Left kidney (tissue), 1 donor: ENCODE measurements at regions not wholly inside any gene's neighbourhood (a gene's known extent, or its start where the extent isn't known, plus 50 kb on each side); places are given as distances from the start of the nearest gene placed in this dataset.

Experiments
- DNase-seq: peaks from one replicate; pipeline ENCODE4 v3.0.0-alpha.2; 2013

DNA sequence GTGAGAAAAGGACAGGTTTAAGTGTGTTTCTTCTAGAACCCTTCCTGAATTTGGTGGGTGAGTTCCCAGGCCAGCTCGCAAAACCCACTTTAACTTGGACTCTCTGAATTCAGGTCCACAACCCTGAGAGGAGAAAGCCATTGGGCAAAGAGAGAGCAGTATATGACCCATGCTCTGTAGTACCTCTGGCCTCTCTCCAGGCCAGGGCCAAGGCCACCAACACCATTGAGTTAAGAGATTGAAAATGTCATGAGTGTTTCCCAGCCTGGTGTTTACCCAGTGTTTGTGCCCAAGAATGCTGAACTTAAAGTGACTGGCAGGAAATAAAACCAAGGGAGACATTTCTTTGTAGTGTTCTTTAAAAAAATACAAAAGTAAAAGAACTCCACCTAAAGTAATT, 410.4 kb upstream of the CDH5 start:
- DNase-seq, result no peak

GRCh38 chr16:65954446-65954845, 412.0 kb upstream of the CDH5 start:
- DNase-seq, result no peak

GRCh38 chr16:65950211-65950610, 416.3 kb upstream of the CDH5 start:
- DNase-seq, result no peak

GRCh38 chr16:65948361-65948760, 418.1 kb upstream of the CDH5 start:
- DNase-seq, result no peak

- DNase-seq, result no peak
Observed at GRCh38 chr16:65947951-65948350, 418.5 kb upstream of the CDH5 start.

- no peak for DNase-seq
Observed at GRCh38 chr16:65945493-65945892, 421.0 kb upstream of the CDH5 start.

- DNase-seq, result no peak
Observed at GRCh38 chr16:65944361-65944760, 422.1 kb upstream of the CDH5 start.

DNA sequence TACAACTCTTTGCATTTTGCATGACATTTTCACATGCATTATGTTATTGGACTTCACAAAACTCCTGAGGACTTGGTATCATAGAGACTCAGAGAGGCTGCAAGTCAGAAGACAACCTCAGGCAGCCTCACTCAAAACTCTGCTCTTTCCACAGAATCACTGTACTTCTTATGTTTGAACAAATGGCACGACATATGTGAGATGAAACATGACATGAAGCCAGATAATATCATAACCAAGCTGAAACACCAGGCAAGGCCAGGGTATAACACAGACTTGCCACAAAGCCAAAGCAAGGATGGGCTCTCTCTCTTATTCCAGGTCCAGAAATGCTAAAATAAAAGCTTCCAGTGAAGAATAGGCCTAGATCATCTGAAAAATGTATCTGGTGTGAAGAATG, 425.8 kb upstream of the CDH5 start:
- no peak for DNase-seq

GRCh38 chr16:65938083-65938482, 428.4 kb upstream of the CDH5 start:
- no peak for DNase-seq

- no peak for DNase-seq
Observed at GRCh38 chr16:65937455-65937854, 429.0 kb upstream of the CDH5 start.

DNA sequence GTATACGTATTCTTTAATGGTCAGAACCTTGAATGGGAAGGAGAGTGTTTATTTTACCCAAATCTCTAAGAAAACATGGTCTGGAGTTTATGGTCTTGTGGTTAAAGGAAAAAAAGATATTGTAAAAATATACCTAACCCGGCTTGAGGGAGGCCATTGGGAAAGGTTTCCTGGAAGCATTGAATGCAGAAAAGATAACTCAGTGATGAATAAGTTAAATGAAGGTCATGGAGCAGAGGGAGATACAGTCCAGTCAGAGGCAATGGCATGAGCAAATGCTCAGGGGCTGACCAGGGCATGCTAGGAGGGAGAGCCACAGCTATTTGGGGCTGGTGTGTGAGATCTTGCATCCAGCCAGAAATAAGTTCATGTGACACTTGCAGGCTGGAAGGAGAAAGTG, 430.4 kb upstream of the CDH5 start:
- no peak for DNase-seq

GRCh38 chr16:65934443-65934842, 432.0 kb upstream of the CDH5 start:
- DNase-seq, result no peak

DNA sequence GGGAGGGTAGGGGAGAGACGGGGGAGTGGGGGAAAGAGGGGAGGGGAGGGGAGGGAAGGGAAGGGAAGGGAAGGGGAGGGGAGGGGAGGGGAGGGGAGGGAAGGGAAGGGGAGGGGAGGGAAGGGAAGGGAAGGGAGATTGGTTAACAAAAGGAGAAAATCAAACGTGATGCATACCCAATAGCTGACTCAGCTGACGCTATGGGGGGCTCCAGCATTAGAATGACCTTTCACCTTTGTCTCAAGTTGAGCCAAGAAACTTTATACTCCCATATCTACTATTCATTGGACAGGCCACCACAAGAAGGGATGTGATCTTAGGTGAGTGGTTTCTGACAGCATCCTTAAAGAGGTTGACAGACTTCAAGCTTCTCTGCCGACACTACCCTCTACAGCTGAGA, 432.8 kb upstream of the CDH5 start:
- no peak for DNase-seq

DNA sequence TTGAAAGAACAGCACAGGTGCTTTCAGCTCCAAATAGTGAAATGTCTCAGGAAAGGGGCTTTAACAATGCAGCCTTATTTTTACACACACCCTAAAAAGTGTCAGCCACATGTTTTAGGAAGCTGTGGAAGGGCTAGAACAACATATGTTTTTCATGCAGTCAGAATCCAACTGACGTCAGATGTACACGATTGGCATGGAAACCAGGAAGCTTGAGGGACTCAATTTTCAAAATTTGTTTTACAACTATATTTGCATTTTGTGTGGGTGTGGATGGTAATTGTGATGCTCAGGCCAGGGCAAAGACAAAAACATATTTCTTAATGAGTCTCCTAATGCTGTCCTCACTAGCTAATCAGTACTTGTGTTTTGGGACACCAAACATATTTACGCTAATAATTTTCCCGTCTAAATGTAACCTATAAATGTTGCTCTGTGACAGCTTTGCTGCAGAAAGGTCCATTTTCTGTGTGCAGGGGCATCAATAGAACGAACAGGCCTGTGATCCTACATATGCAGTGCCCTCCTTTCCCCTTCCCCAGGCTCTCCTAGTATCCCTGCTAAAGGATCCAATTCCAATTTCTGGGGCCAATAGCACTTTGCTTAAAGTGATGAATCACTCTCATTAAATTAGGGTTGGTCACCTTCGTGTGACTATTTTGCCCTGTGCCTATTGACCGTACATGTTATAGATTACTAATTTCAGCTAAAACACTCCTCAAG, 434.0 kb upstream of the CDH5 start:
- no peak for DNase-seq

DNA sequence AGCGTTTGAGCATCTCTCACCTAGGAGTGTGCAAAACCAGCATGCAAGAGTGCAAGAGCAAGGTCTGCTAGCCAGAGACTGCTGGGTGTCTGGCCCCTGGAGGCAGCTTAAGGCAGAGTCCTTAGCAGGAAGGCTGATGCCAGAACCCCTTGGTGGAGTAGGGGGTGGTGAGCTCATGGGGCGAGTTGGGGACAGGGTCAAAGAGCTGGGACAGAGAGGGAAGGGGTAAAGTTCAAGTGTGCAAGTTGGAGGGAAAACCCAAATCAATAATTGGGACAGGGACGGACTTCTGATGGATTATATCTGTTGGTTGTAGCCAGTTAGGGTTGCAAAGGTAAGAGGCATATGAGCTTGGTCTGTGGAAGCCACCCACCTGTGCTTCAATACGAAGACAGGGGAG, 443.6 kb upstream of the CDH5 start:
- DNase-seq, result no peak

DNA sequence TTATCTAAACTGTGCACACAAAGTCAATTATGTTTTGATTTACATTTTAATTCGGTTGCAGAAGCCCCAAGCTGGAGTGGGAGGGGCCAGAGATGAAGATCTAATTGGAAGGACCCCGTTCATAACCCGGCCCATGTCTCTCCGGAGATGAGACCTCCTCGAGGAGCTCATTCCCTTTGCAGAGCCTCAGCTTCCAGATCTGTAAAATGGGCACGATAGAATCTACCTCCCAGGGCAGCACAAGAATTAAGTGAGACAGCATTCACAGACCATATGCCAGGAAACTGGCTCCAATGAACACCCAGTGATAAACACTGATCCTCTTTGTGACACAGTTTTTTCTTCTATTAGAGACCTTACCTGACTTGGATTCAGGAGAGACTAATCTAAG, 446.5 kb upstream of the CDH5 start:
- no peak for DNase-seq

DNA sequence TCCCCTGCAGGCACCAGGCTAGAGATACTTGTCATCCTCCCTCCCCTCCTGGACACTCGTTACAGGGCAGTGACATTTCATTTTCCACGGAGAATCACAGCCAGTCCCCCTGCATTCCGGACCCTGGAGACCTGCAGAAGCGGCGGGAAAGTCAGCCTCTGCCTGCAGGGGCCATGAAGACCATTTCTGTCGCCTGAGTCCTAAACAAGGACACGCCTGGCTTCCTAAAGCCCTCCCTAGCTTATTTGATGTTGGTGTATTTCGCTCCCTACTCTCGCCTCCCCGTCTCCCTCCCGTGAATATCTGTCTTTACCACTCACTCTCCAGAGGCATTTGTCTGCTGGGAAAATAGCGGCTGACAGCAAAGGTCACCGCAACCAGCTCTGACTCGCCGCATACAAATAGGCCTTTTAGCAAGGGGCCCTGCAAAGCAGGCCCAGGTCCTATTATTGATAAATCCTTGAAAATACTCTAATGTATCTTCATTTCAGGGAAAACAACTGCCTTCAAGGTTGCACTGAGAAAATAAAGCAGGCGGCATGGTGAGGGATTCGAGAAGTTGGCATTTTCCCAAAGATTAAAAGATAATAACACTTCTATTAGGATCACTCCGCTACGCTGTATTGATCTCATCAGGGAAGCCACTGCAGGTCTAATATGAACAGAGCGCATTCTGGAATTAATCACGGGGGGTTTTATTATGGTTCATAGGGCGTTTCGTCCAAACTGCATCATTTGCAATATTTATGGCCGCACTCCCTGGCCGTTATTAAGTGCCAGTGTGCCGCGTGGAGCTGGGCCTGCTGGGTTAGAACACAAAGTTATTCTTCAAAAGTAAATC, 447.1 kb upstream of the CDH5 start:
- DNase-seq, result peak; percentile 15

DNA sequence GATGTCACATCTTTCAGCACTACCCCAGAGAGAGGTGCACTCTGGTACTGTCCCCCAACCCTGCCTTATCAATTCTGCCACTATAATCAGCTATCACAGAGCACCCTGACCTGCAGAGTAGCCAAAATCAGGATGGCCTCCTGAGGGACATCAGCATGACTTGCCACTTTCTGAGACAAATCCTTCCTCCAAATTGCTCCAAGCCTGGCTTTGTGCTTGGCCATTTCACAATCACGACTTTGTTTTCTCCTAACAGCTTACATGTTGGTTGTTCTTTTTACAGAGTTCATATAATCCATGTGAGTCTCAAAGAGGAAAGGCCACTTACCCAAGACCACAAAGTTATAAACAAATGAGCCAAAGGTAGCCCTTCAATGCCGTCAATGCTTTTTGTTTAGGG, 449.0 kb upstream of the CDH5 start:
- DNase-seq, result no peak

DNA sequence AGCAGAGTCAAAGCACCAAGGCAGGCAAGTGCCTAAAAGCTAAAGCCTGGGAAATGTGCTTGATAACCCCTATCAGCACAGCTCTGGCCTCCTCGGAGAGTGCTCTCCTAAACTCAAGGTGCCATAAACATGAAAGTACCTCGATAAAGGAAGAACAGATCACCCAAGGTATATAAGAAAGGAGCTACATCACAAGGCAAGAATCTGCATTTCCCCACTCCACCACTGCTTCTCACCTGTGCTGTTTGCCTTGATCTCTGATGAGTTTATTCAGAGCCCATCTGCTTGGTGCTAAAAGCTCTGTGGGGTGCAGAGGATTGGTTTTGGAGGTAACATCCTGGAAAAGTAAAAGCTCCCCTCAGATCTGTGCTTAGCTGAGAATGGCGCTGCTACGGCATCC, 449.5 kb upstream of the CDH5 start:
- DNase-seq, result no peak

GRCh38 chr16:65910291-65910690, 456.2 kb upstream of the CDH5 start:
- DNase-seq, result no peak

DNA sequence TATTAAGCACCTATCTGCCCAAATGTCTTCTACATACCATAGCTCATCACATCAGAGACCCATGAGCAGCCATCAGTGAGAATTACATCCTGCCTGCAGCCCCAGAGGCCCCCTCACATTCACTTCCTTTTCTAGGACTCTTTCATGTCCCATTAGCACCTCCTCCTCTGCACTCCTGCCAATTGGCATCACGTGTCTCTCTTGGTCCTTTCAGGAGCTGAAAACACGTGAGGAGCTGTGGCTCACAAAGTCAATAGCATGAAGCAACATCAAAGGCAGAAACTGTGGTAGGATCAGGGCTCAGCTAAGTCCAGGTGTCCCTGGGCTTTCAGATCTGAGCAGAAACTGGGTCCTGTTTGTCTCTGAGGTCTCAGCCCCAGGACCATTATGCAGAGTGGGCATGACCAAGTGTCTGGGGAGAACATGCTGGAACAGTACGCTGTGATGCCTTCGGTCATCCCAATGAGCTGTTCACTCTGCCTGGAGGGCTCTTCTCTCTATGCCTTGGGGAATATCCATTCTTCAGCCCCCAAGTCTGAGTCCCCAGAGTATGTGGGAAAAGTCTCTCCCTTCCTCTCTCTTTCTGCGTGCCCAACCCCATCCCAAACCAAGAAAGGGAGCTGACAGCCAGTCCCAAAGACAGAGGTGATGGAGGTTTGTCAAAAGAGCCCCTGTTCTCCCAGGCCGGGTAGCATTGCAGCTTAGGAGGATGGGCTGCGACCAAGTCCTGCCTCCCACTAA, 457.0 kb upstream of the CDH5 start:
- no peak for DNase-seq

DNA sequence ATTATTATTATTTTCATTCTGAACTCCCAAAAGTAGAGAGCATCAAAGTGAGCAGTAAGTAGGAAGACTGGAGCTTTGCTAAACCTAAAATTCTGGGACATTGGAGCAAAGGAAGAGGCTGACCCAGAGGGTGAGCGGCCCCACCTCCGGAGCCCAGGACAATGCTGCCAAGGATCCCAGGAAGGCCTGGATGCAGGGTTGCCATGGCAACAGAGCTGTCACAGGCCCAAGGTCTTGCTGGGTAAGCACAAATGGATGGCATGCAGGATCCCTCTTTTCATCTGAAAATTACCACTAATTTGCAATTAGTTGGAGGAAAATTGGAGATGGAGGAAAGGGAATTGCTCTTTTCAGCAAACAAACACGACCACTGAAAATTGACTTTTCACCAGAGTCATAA, 457.9 kb upstream of the CDH5 start:
- DNase-seq, result no peak

- DNase-seq, result peak; percentile 33
Observed at GRCh38 chr16:65905331-65905730, 461.2 kb upstream of the CDH5 start.
